ENCODE measurements at regions not wholly inside any gene's neighbourhood (a gene's known extent, or its start where the extent isn't known, plus 50 kb on each side); places are given as distances from the start of the nearest gene placed in this dataset.
"Not testable (repeated sequence)": the region's sequence is repeated elsewhere in the genome, so short reads cannot be mapped to it uniquely, and the experiment has no call there.

DNA sequence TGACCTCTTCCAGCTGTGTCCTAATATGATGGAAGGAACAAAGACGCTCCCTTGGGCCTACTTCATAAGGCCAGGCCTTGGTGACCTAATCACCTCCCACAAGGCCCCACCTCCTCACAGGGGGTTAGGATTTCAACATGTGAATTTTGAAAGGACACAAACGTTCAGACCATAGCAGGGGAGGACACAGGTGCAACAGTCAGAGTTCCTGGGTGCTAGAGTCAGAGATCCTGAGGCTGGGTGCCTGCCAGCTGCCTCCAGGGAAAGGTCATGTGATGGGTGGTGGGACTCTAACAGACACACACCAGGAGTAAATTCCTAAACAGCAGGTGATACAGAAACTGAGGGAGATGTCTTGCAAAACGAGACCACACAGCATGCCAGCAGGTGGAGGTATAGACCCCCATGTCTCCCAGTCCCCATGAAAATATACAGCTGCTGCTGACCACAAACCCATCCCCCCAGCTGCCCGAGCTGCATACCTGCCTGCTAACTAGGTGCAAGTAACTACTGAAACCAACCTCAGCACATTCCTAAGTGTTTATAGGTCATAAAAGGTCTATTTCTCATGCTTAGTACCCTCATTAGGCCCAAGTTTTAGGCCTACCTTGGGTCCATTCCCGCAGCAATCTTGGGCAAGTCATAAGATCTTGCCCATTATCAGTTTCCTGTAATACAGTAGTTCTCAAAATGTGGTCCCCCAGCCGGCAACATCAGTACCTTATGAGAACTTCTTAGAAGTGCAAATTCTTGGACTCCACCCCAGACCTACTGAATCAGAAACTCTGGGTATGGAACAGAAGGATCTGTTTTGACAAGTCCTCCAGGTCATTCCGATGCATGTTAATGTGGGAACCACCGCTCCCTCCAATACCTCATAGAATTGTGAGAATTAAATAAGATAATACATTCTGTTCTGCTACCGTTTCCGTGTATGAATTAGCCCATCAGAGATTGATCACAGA, 245.3 kb downstream of the ENC1 start:
- 77 to 80% methylated on average over 10 of the region's 10 CpGs for WGBS, 2 experiments
- Histone ChIP-seq H3K27me3 (ENCODE audit: control insufficient read depth, insufficient read depth, low read length, poor library complexity, severe bottlenecking) (no peaks in the 10 kb centered on the region), H3K4me1 (ENCODE audit: control insufficient read depth, insufficient read depth, low read length) (no peaks in the 10 kb centered on the region), H3K36me3 (ENCODE audit: control insufficient read depth, insufficient read depth, low read length) (no peaks in the 10 kb centered on the region), H3K4me3 (ENCODE audit: insufficient read depth, low read depth, low read length) (no peak overlapping the region), H3K9me3 (ENCODE audit: control insufficient read depth, low read length) (no peaks in the 10 kb centered on the region), H3K27ac (ENCODE audit: insufficient read depth, low read depth, low read length, poor library complexity, severe bottlenecking) (no peak overlapping the region)

DNA sequence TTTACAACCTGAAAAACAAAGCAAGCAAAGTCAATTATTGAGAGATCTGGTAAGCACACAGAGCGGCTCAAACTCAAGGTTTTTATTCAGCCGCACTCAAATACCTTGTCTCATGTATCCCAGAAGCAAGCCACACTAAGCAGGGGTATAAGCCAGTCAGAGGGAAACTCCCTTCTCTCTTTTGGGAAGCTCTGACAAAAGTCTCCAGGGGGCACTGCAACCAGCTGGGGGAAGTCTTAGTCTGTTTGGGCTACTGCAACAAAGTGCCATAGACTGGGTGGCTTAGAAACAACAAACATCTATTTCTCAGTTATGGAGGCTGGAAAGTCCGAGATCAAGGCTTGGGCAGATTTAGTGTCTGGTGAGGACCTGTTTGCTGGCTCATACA, 246.0 kb downstream of the ENC1 start:
- 89 to 98% methylated on average over 3 of the region's 3 CpGs for WGBS, 2 experiments
- Histone ChIP-seq H3K4me1 (ENCODE audit: control insufficient read depth, insufficient read depth, low read length) (no peaks in the 10 kb centered on the region), H3K9me3 (ENCODE audit: control insufficient read depth, low read length) (no peaks in the 10 kb centered on the region), H3K4me3 (ENCODE audit: insufficient read depth, low read depth, low read length) (no peak overlapping the region), H3K27ac (ENCODE audit: insufficient read depth, low read depth, low read length, poor library complexity, severe bottlenecking) (no peak overlapping the region), H3K27me3 (ENCODE audit: control insufficient read depth, insufficient read depth, low read length, poor library complexity, severe bottlenecking) (no peaks in the 10 kb centered on the region), H3K36me3 (ENCODE audit: control insufficient read depth, insufficient read depth, low read length) (no peaks in the 10 kb centered on the region)

DNA sequence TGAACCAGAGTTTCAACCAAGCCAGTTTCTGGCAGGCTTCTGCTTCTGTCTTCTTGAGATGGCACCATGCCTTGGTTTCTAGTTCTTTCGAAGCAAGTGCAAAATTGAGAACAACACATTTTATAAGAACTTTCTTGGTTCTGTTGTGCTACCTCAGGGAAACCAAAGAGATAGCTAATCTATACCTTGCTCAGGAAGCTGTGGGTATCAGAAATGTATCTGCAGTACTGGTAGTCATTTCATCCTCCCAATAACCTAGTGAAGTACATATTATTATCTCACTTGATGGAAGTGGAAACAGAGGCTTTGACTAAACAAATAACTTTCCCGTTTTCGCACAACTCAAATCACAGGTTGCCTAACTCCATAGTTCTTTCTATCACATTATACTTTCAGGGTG, 246.6 kb downstream of the ENC1 start:
- Histone ChIP-seq H3K27ac (ENCODE audit: insufficient read depth, low read depth, low read length, poor library complexity, severe bottlenecking) (no peak overlapping the region), H3K36me3 (ENCODE audit: control insufficient read depth, insufficient read depth, low read length) (no peaks in the 10 kb centered on the region), H3K4me1 (ENCODE audit: control insufficient read depth, insufficient read depth, low read length) (no peaks in the 10 kb centered on the region), H3K27me3 (ENCODE audit: control insufficient read depth, insufficient read depth, low read length, poor library complexity, severe bottlenecking) (no peaks in the 10 kb centered on the region), H3K9me3 (ENCODE audit: control insufficient read depth, low read length) (no peaks in the 10 kb centered on the region), H3K4me3 (ENCODE audit: insufficient read depth, low read depth, low read length) (no peak overlapping the region)
- 82 to 95% methylated on average over 1 to 3 of the region's 3 CpGs for WGBS, 2 experiments

DNA sequence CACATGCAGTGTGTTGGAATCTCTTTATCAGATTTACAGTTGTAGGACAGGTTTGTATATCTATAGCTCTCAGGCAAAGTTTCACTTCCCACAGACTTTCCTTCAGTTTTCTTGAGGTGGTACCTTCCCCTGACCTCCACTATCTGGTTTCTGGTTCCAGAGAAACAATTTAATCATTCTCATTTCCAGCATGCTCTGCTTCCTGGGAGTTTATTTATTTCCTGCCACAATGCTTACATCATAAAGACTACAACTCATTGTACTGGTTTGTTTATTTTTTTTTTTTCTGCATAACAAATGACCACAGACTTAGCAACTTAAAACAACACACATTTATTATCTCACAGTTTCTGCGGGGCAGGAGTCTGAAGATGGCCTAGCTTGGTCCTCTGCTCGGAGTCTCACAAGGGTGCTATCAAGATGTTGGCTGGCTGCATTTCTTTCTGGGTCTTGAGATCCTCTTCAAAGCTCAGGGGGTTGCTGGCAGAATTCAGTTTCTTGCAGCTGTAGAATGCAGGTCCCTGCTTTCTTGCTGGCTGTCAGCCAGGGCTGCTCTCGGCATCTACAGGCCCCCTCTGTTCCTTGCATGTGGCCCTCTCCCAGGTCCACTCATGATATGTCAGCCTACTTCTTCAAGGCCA, 247.7 kb downstream of the ENC1 start:
- H3K4me3 ChIP-seq (ENCODE audit: insufficient read depth, low read depth, low read length), result no peak overlapping the region
- no peak overlapping the region for H3K27ac ChIP-seq (ENCODE audit: insufficient read depth, low read depth, low read length, poor library complexity, severe bottlenecking)
- no peaks in the 10 kb centered on the region for H3K9me3 ChIP-seq (ENCODE audit: control insufficient read depth, low read length)
- 88 to 90% methylated on average over 3 of the region's 3 CpGs for WGBS, 2 experiments
- no peaks in the 10 kb centered on the region for H3K36me3 ChIP-seq (ENCODE audit: control insufficient read depth, insufficient read depth, low read length)
- H3K27me3 ChIP-seq (ENCODE audit: control insufficient read depth, insufficient read depth, low read length, poor library complexity, severe bottlenecking), result no peaks in the 10 kb centered on the region
- no peaks in the 10 kb centered on the region for H3K4me1 ChIP-seq (ENCODE audit: control insufficient read depth, insufficient read depth, low read length)

DNA sequence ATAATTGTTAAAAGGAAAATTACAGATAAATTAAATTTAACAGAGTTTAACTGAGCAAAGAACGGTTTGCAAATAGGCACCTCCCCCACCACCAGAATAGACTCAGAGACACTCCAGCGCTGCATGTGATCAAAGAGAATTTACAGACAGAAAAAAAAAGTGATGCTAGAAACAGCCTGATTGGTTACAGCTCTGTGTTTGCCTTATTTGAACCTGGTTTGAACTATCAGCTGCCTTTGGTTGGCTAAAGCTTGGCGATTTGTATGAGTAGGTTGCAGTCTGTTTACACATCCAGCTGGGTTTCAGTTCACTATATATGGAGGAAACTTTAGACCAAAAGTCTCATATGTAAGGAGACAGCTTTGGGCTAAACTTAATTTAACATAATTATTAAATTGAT, 249.1 kb downstream of the ENC1 start:
- Histone ChIP-seq H3K9me3 (ENCODE audit: control insufficient read depth, low read length) (no peaks in the 10 kb centered on the region), H3K4me1 (ENCODE audit: control insufficient read depth, insufficient read depth, low read length) (no peaks in the 10 kb centered on the region), H3K36me3 (ENCODE audit: control insufficient read depth, insufficient read depth, low read length) (no peaks in the 10 kb centered on the region), H3K27me3 (ENCODE audit: control insufficient read depth, insufficient read depth, low read length, poor library complexity, severe bottlenecking) (no peaks in the 10 kb centered on the region), H3K27ac (ENCODE audit: insufficient read depth, low read depth, low read length, poor library complexity, severe bottlenecking) (no peak overlapping the region), H3K4me3 (ENCODE audit: insufficient read depth, low read depth, low read length) (no peak overlapping the region)
- WGBS, 2 experiments, result 86 to 93% methylated on average over 2 to 3 of the region's 3 CpGs

DNA sequence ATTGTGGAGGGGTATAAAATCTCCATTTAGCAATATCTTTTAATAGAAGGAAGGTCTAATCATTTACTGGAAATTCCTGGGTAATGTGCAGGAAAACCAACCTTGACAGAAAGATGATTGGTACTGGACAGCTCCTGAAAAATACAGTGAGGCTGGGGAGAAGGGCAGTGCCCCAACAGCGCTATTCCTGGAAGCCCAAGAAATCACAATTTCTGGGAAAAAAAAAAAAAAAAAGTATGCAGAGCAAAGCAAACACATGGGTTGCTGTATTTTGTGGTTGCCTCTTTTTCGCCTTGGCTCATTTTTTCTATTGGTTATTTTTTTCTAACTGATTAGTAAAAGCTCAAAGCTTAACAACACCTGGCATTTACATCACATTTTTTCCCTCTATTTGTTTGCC, 249.7 kb downstream of the ENC1 start:
- Histone ChIP-seq H3K4me3 (ENCODE audit: insufficient read depth, low read depth, low read length) (no peak overlapping the region), H3K27ac (ENCODE audit: insufficient read depth, low read depth, low read length, poor library complexity, severe bottlenecking) (no peak overlapping the region), H3K36me3 (ENCODE audit: control insufficient read depth, insufficient read depth, low read length) (no peaks in the 10 kb centered on the region), H3K9me3 (ENCODE audit: control insufficient read depth, low read length) (no peaks in the 10 kb centered on the region), H3K27me3 (ENCODE audit: control insufficient read depth, insufficient read depth, low read length, poor library complexity, severe bottlenecking) (no peaks in the 10 kb centered on the region), H3K4me1 (ENCODE audit: control insufficient read depth, insufficient read depth, low read length) (no peaks in the 10 kb centered on the region)
- WGBS, 2 experiments, result 90 to 97% methylated on average over 1 to 2 of the region's 2 CpGs

DNA sequence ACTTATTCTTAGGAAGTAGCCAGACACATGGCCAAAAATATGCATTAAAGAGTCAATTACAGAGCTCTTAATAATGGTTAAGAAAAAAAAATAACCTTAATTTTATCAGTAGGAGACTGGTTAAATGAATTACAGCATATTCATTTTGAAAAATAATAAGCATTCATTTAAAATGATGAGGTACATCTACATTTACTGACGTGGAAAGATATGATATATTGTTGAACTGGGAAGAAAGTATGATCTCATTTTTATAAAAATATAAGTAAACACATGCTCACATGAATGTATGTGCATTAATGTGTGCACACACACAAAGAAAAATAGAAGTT, 250.3 kb downstream of the ENC1 start:
- Histone ChIP-seq H3K4me3 (ENCODE audit: insufficient read depth, low read depth, low read length) (no peak overlapping the region), H3K27me3 (ENCODE audit: control insufficient read depth, insufficient read depth, low read length, poor library complexity, severe bottlenecking) (no peaks in the 10 kb centered on the region), H3K4me1 (ENCODE audit: control insufficient read depth, insufficient read depth, low read length) (no peaks in the 10 kb centered on the region), H3K27ac (ENCODE audit: insufficient read depth, low read depth, low read length, poor library complexity, severe bottlenecking) (no peak overlapping the region), H3K36me3 (ENCODE audit: control insufficient read depth, insufficient read depth, low read length) (no peaks in the 10 kb centered on the region), H3K9me3 (ENCODE audit: control insufficient read depth, low read length) (no peaks in the 10 kb centered on the region)
- WGBS, 2 experiments, result no CpG with 5 or more reads among the region's 1 CpG

DNA sequence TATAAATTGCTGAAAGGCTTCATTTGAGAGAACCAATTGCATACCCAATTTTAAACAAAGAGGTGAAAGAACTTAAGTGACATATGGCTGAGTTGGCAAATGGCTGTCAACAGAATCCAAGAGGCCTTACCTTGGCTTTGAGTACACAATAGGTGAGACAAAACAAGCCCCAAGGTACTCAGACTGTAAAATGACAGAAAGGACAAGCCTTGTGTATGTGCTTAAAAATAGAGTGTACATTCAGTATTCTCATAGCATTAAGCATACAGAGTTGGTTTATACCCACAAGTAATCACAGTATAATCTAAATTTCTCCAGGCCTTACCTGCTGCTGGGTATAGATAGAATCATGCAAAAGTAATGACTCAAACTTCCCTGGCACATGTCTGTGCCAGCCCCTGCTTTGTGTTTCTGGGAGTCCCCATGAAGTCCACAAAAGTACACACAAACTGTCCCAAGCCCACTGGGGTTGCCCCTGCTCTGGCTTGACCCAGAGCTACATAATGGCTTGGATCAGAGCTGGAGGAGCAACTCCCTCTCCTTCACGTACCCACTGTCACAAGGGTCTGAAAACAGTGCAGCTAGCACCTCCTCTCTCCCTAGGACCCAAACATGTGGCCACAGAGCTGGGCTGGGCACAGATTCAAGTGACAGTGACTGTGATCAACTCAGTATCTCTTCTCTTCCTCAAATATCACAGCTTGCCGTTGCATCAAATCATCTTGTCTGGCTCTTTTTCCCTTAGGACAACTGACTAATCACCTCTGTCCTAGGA, 250.8 kb downstream of the ENC1 start:
- no peaks in the 10 kb centered on the region for H3K27me3 ChIP-seq (ENCODE audit: control insufficient read depth, insufficient read depth, low read length, poor library complexity, severe bottlenecking)
- WGBS, 2 experiments, result 81 to 90% methylated on average over 2 of the region's 2 CpGs
- no peaks in the 10 kb centered on the region for H3K4me1 ChIP-seq (ENCODE audit: control insufficient read depth, insufficient read depth, low read length)
- H3K4me3 ChIP-seq (ENCODE audit: insufficient read depth, low read depth, low read length), result no peak overlapping the region
- H3K9me3 ChIP-seq (ENCODE audit: control insufficient read depth, low read length), result no peaks in the 10 kb centered on the region
- H3K36me3 ChIP-seq (ENCODE audit: control insufficient read depth, insufficient read depth, low read length), result no peaks in the 10 kb centered on the region
- no peak overlapping the region for H3K27ac ChIP-seq (ENCODE audit: insufficient read depth, low read depth, low read length, poor library complexity, severe bottlenecking)

DNA sequence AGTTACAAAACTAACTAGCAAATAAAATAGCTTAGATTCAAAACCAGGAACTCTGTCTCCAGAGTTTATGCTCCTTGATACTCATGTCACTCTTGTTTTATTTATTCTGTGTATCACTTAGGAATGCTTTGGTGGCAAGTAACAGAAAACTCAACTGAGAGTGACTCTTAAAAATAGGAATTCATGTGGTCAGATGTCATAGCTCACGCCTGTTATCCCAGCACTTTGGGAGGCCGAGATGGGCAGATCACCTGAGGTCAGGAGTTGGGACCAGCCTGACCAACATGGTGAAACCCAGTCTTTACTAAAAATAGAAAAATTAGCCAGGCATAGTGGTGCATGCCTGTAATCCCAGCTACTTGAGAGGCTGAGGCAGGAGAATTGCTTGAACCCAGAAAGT, 252.1 kb downstream of the ENC1 start:
- H3K27ac ChIP-seq (ENCODE audit: insufficient read depth, low read depth, low read length, poor library complexity, severe bottlenecking); H3K36me3 ChIP-seq (ENCODE audit: control insufficient read depth, insufficient read depth, low read length); H3K27me3 ChIP-seq (ENCODE audit: control insufficient read depth, insufficient read depth, low read length, poor library complexity, severe bottlenecking); H3K4me1 ChIP-seq (ENCODE audit: control insufficient read depth, insufficient read depth, low read length); H3K4me3 ChIP-seq (ENCODE audit: insufficient read depth, low read depth, low read length); H3K9me3 ChIP-seq (ENCODE audit: control insufficient read depth, low read length): not testable (repeated sequence)
- WGBS, 2 experiments, result 92 to 93% methylated on average over 2 of the region's 2 CpGs

Measured in ectodermal cell (in vitro differentiated cells).